Lower lobe of right lung (tissue), 2 donors: ENCODE measurements at regions not wholly inside any gene's neighbourhood (a gene's known extent, or its start where the extent isn't known, plus 50 kb on each side); places are given as distances from the start of the nearest gene placed in this dataset.

ENCODE experiments used
- ATAC-seq, 2 donors: fragments of 200-7000 bp; cut with Tn5 transposase; one replicate each; pipeline ENCODE4 v1.9.1; 2020 to 2022; ENCODE audit warnings: mild to moderate bottlenecking in 2 of 2, moderate library complexity in 2 of 2
- DNase-seq: peaks from one replicate; pipeline ENCODE4 v3.0.0-alpha.2; 2020
- H3K27ac ChIP-seq: fragments of 200-600 bp; one replicate; pipeline ENCODE4 v1.8.0; 2022
- H3K27me3 ChIP-seq: fragments of 200-600 bp; one replicate; pipeline ENCODE4 v1.8.0; 2022; ENCODE audit warnings: low read depth
- H3K36me3 ChIP-seq: fragments of 200-600 bp; one replicate; pipeline ENCODE4 v1.8.0; 2022; ENCODE audit warnings: mild to moderate bottlenecking
- H3K4me1 ChIP-seq: fragments of 200-600 bp; one replicate; pipeline ENCODE4 v1.8.0; 2022
- H3K4me3 ChIP-seq: fragments of 200-600 bp; one replicate; pipeline ENCODE4 v1.8.0; 2022; ENCODE audit warnings: mild to moderate bottlenecking
- H3K9me3 ChIP-seq: fragments of 200-600 bp; one replicate; pipeline ENCODE4 v1.8.0; 2022
- intact Hi-C: fragments of 100-400 bp; cut with DNase I; formaldehyde crosslinking; loops from one replicate; pipeline ENCODE4 v1.11.0; 2022
- TF ChIP-seq, protein P1 (sequence below): fragments of 200-600 bp; IDR thresholded peaks from one replicate; pipeline ENCODE4 v1.8.0; 2022; ENCODE audit warnings: antibody characterized with exemption, mild to moderate bottlenecking
- donor health status: DM: no; HTN: yes; CAD: no; lungs with severe emphysema.

DNA sequence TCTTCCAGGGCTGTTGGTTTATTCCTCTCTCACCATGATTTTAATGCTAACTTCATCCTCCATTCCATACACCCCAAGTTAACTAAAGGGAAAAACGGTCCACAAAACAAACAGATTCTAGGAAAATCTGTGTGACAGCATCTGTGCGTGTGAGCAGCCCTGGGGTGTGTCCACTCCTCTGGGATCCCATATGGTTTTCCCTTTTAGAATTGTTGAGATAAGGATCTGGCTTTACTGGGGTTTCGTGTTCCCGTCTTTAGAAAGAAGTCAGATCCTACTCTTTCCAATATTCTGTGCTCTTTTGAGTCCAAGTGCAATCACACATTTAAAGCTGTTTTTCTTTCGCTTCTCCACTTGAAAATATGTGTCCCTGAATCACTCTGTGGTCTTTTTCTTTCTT, 257.1 kb downstream of the KLF6 start:
- ATAC-seq: no peak
- intact Hi-C loops: no loop called here

DNA sequence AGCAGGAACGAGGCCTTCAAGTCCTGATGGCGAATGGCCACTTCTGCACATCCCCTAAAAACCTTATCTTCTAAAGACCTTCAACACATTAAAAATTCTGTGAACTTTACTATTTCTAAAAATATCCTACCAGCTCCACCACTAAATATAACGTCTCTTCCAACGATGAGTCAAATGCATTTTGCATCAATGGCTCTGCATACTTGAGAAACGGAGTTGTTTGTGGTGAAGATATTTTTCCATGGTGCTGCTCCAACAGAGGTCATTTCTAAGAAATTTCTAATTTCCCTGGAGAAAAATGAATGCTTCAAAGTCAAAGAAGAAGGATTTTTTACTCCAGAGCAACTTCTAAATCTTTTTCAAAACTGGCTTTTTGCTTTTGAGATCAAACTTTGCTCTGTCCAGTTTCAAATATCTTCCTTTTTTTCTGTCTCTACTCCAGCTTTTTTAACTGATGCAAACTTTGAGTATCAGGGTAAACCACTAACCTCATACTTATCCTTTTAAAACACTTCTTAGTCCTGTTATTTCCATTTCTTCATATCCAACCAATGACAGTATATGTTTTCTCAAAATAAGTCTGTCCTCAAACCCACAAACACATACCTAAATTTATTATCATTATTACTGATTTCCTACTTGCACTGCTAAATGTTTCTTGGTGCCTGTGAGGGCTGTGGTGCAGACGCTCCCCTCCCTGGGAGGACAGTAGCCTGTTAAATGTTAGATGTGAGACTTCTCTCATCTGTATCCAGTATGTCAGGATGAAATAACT, 258.1 kb downstream of the KLF6 start:
- DNase-seq (no peak), ATAC-seq (no peak)
- Histone ChIP-seq H3K36me3 (no peaks in the 10 kb centered on the region), H3K27me3 (no peaks in the 10 kb centered on the region), H3K4me1 (no peaks in the 10 kb centered on the region), H3K9me3 (no peaks in the 10 kb centered on the region), H3K27ac (peak overlapping the region; percentile 12), H3K4me3 (no peak overlapping the region)
- TF ChIP-seq, protein P1, sequence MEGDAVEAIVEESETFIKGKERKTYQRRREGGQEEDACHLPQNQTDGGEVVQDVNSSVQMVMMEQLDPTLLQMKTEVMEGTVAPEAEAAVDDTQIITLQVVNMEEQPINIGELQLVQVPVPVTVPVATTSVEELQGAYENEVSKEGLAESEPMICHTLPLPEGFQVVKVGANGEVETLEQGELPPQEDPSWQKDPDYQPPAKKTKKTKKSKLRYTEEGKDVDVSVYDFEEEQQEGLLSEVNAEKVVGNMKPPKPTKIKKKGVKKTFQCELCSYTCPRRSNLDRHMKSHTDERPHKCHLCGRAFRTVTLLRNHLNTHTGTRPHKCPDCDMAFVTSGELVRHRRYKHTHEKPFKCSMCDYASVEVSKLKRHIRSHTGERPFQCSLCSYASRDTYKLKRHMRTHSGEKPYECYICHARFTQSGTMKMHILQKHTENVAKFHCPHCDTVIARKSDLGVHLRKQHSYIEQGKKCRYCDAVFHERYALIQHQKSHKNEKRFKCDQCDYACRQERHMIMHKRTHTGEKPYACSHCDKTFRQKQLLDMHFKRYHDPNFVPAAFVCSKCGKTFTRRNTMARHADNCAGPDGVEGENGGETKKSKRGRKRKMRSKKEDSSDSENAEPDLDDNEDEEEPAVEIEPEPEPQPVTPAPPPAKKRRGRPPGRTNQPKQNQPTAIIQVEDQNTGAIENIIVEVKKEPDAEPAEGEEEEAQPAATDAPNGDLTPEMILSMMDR: no peak
- intact Hi-C loops: no loop called here

More for the DNA sequence above, 257.1 kb downstream of the KLF6 start:
- Histone ChIP-seq H3K9me3 (no peaks in the 10 kb centered on the region), H3K27ac (no peak overlapping the region), H3K4me1 (no peaks in the 10 kb centered on the region), H3K36me3 (no peaks in the 10 kb centered on the region), H3K4me3 (no peak overlapping the region), H3K27me3 (no peaks in the 10 kb centered on the region)
- no peak for DNase-seq
- TF ChIP-seq, protein P1: no peak

DNA sequence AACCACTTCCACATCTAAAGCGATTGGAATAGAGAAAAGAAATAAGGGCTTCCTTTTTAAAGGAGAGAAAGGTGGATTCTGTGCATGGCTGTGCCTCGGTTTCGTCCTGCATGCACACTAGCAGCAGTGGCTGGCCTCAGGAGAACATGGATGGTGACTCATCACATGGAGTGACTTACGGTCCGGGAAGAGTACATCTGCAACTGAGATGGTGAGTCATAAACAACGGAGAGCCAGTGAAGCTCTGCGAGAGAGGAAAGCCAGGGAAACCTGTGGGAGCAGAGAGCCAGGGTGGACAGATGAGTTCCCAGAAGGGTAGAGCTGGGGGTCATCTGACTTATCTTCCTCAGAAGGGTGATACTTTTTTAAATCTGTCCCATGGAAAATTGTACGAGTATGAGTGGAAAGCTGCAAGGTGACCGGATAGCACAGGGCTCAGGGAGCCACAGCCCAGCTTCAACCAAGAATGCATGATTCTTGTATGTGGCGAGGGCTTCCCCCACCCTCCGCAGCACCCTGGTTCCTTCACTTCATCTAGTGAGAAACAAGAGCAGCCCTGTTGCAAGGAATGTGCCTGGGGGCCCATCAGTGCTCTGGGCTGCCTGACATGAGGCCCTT, 259.1 kb downstream of the KLF6 start:
- no peak overlapping the region for H3K4me3 ChIP-seq
- DNase-seq (no peak), ATAC-seq (peak in 1 of 2 donors; percentile 30)
- H3K27me3 ChIP-seq: no peaks in the 10 kb centered on the region
- peak overlapping the region; percentile 1 for H3K27ac ChIP-seq
- H3K9me3 ChIP-seq: no peaks in the 10 kb centered on the region
- TF ChIP-seq, protein P1: no peak
- H3K36me3 ChIP-seq: no peaks in the 10 kb centered on the region
- no peaks in the 10 kb centered on the region for H3K4me1 ChIP-seq
- intact Hi-C loops: no loop called here

DNA sequence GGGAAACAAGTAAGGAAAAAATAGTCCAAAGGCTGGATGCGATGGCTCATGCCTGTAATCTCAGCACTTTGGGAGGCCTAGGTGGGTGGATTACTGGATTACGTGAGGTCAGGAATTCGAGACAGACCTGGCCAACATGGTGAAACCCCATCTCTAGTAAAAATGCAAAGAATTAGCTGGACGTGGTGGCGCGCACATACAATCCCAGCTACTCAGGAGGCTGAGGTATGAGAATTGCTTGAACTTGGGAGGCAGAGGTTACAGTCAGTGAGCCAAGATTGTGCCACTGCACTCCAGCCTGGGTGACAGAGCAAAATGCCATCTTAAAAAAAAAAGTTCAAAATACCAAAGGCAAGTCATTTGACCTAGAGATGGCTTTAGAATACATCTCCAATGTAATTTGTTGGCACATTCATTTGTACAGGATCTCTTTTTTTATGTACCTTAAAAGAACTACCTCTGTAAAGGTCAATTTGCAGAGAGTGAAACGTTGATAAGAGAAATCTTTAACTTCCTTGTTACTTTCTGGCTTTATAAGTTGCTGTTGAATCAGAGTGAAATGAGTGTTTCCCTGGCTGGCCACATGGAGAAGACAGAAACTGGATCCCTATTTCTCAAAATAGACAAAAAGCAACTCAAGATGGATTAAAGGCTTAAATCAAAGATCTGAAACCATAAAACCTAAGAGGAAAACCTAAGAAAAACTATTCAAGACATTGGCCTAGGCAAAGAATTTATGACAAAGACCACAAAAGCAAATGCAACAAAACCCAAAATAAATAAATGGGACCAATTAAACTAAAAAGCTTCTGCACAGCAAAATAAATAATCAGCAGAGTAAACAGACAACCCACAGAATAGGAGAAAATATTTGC, 260.7 kb downstream of the KLF6 start:
- ATAC-seq (no peak), DNase-seq (no peak)
- intact Hi-C loops: no loop called here
- TF ChIP-seq, protein P1: no peak
- Histone ChIP-seq H3K4me1 (no peaks in the 10 kb centered on the region), H3K36me3 (no peaks in the 10 kb centered on the region), H3K27me3 (no peaks in the 10 kb centered on the region), H3K9me3 (no peaks in the 10 kb centered on the region), H3K27ac (no peak overlapping the region), H3K4me3 (no peak overlapping the region)

DNA sequence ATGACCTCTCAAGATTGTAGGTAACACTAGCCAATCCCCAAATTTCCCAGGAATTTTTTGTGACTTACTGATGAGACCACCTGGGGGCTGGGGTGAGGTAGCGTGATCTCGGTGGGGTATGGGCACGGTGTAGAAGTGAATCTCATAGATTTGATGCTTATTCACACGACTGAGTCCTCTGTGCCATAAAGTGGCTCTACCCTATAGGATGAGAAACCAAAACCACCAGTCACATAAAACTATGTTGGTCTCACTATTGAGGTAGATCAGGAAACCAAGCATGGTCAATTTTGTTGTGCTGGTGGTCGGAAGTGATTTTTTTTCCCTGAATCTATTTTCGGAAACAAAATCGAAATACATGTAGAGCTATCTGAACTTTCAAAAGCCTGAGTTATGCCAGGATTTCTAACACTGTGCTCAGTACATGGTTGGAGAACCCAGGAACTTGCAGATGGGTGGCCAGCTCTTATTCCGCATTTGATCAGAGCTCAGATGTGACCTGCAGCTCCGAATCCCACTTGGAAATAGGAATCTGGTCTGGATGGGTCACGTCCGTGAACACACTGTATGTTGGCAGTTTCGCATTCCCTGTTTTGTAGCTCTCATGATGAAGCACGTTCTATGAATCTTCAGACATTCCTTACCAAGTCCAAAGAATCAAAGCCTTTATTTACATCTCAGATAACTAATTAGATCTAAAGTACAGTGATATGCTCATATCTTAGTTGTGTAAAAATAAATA, 261.5 kb downstream of the KLF6 start:
- intact Hi-C loops: no loop called here
- no peak for ATAC-seq
- Histone ChIP-seq H3K27me3 (no peaks in the 10 kb centered on the region), H3K4me3 (no peak overlapping the region), H3K36me3 (no peaks in the 10 kb centered on the region), H3K9me3 (no peaks in the 10 kb centered on the region), H3K4me1 (no peaks in the 10 kb centered on the region), H3K27ac (no peak overlapping the region)
- TF ChIP-seq, protein P1: no peak
- no peak for DNase-seq
